ENCODE measurements at regions not wholly inside any gene's neighbourhood (a gene's known extent, or its start where the extent isn't known, plus 50 kb on each side); places are given as distances from the start of the nearest gene placed in this dataset.
"Not testable (repeated sequence)": the region's sequence is repeated elsewhere in the genome, so short reads cannot be mapped to it uniquely, and the experiment has no call there.

GRCh38 chr9:88819476-88819875 lies 171.8 kb upstream of the S1PR3 start:
- DNase-seq, result no peak

GRCh38 chr9:88820055-88820454 lies 171.2 kb upstream of the S1PR3 start:
- DNase-seq, result no peak

GRCh38 chr9:88821033-88821745 lies 170.1 kb upstream of the S1PR3 start:
- DNase-seq, result no peak

- DNase-seq, result no peak
Observed at GRCh38 chr9:88821746-88822106, 169.5 kb upstream of the S1PR3 start.

GRCh38 chr9:88824711-88825110 lies 166.6 kb upstream of the S1PR3 start:
- DNase-seq, result no peak

GRCh38 chr9:88826181-88826580 lies 165.1 kb upstream of the S1PR3 start:
- DNase-seq, result no peak

- no peak for DNase-seq
Observed at GRCh38 chr9:88826771-88827181, 164.5 kb upstream of the S1PR3 start.

GRCh38 chr9:88828018-88828417 lies 163.2 kb upstream of the S1PR3 start:
- DNase-seq, result no peak

GRCh38 chr9:88828492-88828974 lies 162.7 kb upstream of the S1PR3 start:
- DNase-seq, result no peak

GRCh38 chr9:88829276-88829675 lies 162.0 kb upstream of the S1PR3 start:
- DNase-seq, result no peak

GRCh38 chr9:88831713-88832407 lies 159.4 kb upstream of the S1PR3 start:
- no peak for DNase-seq

GRCh38 chr9:88833946-88834345 lies 157.3 kb upstream of the S1PR3 start:
- DNase-seq, result no peak

- no peak for DNase-seq
Observed at GRCh38 chr9:88835038-88835466, 156.2 kb upstream of the S1PR3 start.

GRCh38 chr9:88835772-88836171 lies 155.5 kb upstream of the S1PR3 start:
- no peak for DNase-seq

- DNase-seq, result no peak
Observed at GRCh38 chr9:88837731-88838130, 153.5 kb upstream of the S1PR3 start.

- not testable (repeated sequence) for DNase-seq
Observed at GRCh38 chr9:88849878-88850277, 141.4 kb upstream of the S1PR3 start.

- no peak for DNase-seq
Observed at GRCh38 chr9:88852794-88853193, 138.5 kb upstream of the S1PR3 start.

GRCh38 chr9:88870627-88871026 lies 120.6 kb upstream of the S1PR3 start:
- DNase-seq, result no peak

GRCh38 chr9:88871669-88872068 lies 119.6 kb upstream of the S1PR3 start:
- no peak for DNase-seq

- DNase-seq, result no peak
Observed at GRCh38 chr9:88872192-88872946, 118.9 kb upstream of the S1PR3 start.

- DNase-seq, result no peak
Observed at GRCh38 chr9:88873635-88874034, 117.6 kb upstream of the S1PR3 start.

GRCh38 chr9:88874391-88874790 lies 116.9 kb upstream of the S1PR3 start:
- no peak for DNase-seq

- DNase-seq, result no peak
Observed at GRCh38 chr9:88875400-88876120, 115.7 kb upstream of the S1PR3 start.

Data from NCI-H446 treated with DMSO at 0.1 percent for 48 hours (cell line).